Prostate gland (tissue), 2 donors: ENCODE measurements at regions not wholly inside any gene's neighbourhood (a gene's known extent, or its start where the extent isn't known, plus 50 kb on each side); places are given as distances from the start of the nearest gene placed in this dataset.

Source experiments
- DNase-seq: peaks from one replicate; pipeline ENCODE4 v3.0.0-alpha.2; 2019; ENCODE audit warnings: low spot score
- H3K27ac ChIP-seq, 2 donors: fragments of 200-600 bp; sonication (generic); 2 replicates each; pipeline ENCODE4 v1.5.1; 2017 to 2019
- H3K27me3 ChIP-seq: fragments of 200-600 bp; sonication (generic); replicated peaks from 2 replicates; pipeline ENCODE4 v1.5.1; 2019; ENCODE audit not compliant: insufficient read depth
- H3K36me3 ChIP-seq, 2 donors: fragments of 200-600 bp; sonication (generic); 1 replicate in 1 of 2; 2 replicates in 1 of 2; pipeline versions ENCODE4 v1.5.1 to v1.8.1; 2017 to 2019
- H3K4me1 ChIP-seq: fragments of 200-600 bp; sonication (generic); replicated peaks from 2 replicates; pipeline ENCODE4 v1.5.1; 2019
- H3K4me3 ChIP-seq, 2 donors: fragments of 200-600 bp; sonication (generic); 2 replicates each; pipeline ENCODE4 v1.5.1; 2017 to 2019
- H3K9me3 ChIP-seq: fragments of 200-600 bp; sonication (generic); 2 replicates; pipeline ENCODE4 v1.5.1; 2017
- POLR2A ChIP-seq: fragments of 450-650 bp; IDR thresholded peaks from one replicate; pipeline ENCODE4 v1.6.1; 2016; ENCODE audit warnings: antibody characterized with exemption, mild to moderate bottlenecking
- POLR2AphosphoS5 ChIP-seq: sonication (generic); formaldehyde crosslinking; IDR thresholded peaks from one replicate; pipeline ENCODE4 v1.6.1; 2017; ENCODE audit warnings: antibody characterized with exemption
- WGBS: methylation state at CpG from one replicate; pipeline ENCODE4 v1.1.5; 2018; 5-methylcytosine and 5-hydroxymethylcytosine counted together
- intact Hi-C: fragments of 100-400 bp; cut with DNase I; formaldehyde crosslinking; loops from one replicate; pipeline ENCODE4 v1.14.2; 2022
- TF ChIP-seq, protein P1 (sequence below), 4 experiments: fragments of 200-600 bp in 2 of 4; fragments of 450-650 bp in 2 of 4; sonication (generic) in 2 of 4; IDR thresholded peaks; 1 replicate in 3 of 4; 2 replicates in 1 of 4; pipeline ENCODE4 v1.5.1; 2016 to 2019; ENCODE audit warnings: antibody characterized with exemption in 4 of 4, mild to moderate bottlenecking in 2 of 4, moderate library complexity in 2 of 4

DNA sequence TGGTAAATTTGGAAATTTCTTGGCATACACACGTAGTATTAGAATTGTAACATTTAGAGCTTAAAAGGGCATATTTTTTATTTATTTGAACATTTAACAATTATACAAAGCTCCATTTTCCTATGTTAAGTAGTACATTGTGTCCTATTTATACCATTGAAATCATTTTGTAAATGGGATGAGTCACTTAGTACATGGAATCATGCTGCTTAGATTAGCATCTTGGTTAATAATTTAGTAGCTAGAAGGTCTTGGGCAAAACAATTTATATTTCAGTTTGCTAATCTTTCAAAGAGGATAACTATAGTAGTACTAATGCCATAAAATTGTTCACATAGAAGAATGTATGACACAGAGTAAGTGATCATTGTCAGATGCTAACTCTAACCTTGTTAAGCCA is 450.1 kb upstream of the LUZP2 start:
- no peak overlapping the region for H3K27ac ChIP-seq
- H3K36me3 ChIP-seq: no peaks in the 10 kb centered on the region
- no peaks in the 10 kb centered on the region for H3K9me3 ChIP-seq
- no peak overlapping the region for H3K4me3 ChIP-seq
- intact Hi-C loops: no loop called here
- no peak for DNase-seq
- WGBS: 60% methylated on average over 1 of the region's 1 CpG
- no peaks in the 10 kb centered on the region for H3K4me1 ChIP-seq
- H3K27me3 ChIP-seq: no peaks in the 10 kb centered on the region
- TF ChIP-seq, protein P1, sequence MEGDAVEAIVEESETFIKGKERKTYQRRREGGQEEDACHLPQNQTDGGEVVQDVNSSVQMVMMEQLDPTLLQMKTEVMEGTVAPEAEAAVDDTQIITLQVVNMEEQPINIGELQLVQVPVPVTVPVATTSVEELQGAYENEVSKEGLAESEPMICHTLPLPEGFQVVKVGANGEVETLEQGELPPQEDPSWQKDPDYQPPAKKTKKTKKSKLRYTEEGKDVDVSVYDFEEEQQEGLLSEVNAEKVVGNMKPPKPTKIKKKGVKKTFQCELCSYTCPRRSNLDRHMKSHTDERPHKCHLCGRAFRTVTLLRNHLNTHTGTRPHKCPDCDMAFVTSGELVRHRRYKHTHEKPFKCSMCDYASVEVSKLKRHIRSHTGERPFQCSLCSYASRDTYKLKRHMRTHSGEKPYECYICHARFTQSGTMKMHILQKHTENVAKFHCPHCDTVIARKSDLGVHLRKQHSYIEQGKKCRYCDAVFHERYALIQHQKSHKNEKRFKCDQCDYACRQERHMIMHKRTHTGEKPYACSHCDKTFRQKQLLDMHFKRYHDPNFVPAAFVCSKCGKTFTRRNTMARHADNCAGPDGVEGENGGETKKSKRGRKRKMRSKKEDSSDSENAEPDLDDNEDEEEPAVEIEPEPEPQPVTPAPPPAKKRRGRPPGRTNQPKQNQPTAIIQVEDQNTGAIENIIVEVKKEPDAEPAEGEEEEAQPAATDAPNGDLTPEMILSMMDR (IDR thresholded peaks at IDR 0.05): no peak
- TF ChIP-seq POLR2AphosphoS5 (no peak), POLR2A (no peak)

GRCh38 chr11:24056051-24056450 is 440.8 kb upstream of the LUZP2 start:
- H3K36me3 ChIP-seq: no peaks in the 10 kb centered on the region
- H3K4me3 ChIP-seq: no peak overlapping the region
- no peak for TF ChIP-seq POLR2A
- TF ChIP-seq, protein P1 (IDR thresholded peaks at IDR 0.05): no peak
- TF ChIP-seq POLR2AphosphoS5: no peak
- DNase-seq: no peak
- H3K27ac ChIP-seq: no peak overlapping the region
- no peaks in the 10 kb centered on the region for H3K4me1 ChIP-seq
- intact Hi-C loops: no loop called here
- no peaks in the 10 kb centered on the region for H3K9me3 ChIP-seq
- H3K27me3 ChIP-seq: no peaks in the 10 kb centered on the region

DNA sequence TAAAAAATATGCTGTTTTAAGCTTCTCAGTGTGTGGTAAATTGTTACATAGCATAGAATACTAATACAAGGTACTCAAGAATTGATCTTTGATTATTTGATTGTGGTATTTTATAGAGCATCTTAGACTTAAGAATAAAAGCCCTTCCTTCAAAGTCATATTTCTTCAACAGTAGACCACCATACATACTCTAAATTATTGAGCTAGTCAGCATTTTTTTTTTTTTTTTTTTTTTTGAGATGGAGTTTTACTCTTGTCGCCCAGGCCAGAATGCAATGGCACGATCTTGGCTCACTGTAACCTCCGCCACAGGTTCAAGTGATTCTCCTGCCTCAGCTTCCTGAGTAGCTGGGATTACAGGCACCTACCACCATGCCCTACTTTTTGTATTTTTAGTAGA is 436.7 kb upstream of the LUZP2 start:
- no peak for DNase-seq
- no peak overlapping the region for H3K27ac ChIP-seq
- WGBS: 98% methylated on average over 3 of the region's 3 CpGs
- H3K36me3 ChIP-seq: no peaks in the 10 kb centered on the region
- intact Hi-C loops: no loop called here
- H3K9me3 ChIP-seq: no peaks in the 10 kb centered on the region
- H3K4me1 ChIP-seq: no peaks in the 10 kb centered on the region
- H3K27me3 ChIP-seq: no peaks in the 10 kb centered on the region
- no peak overlapping the region for H3K4me3 ChIP-seq
- TF ChIP-seq, protein P1 (IDR thresholded peaks at IDR 0.05): no peak
- TF ChIP-seq POLR2A (no peak), POLR2AphosphoS5 (no peak)

DNA sequence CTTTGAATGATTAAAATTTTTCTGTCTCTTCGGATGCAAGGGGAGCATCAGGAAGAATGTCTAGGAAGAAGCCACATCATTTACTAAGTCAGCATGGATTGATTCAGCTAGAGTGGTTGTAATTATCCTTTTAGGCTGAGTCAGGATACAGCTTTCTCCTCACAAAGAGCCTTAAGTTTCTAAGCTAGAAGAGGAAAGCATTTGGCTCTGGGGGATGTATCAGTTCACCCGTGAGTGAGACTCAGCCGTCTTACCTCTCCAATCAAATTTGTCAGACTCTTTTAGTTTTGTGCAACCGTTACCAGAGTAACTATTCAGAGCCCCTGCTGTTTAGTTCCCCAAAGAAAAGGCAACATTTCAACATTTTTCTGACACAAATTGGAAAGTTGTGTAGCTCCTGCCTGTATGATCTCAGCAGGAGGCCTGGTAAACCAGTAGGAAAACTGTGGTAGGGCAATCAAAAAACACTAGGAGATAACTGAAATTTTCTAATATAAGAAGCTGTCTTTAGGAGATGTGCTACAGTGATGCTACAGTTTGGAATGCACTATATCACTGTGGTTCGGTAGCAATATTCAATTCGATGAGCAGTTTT is 432.4 kb upstream of the LUZP2 start:
- Histone ChIP-seq H3K27ac (no peak overlapping the region), H3K4me1 (no peaks in the 10 kb centered on the region), H3K27me3 (no peaks in the 10 kb centered on the region), H3K4me3 (no peak overlapping the region), H3K9me3 (no peaks in the 10 kb centered on the region), H3K36me3 (no peaks in the 10 kb centered on the region)
- no peak for DNase-seq
- intact Hi-C loops: no loop called here
- 86% methylated on average over 6 of the region's 6 CpGs for WGBS
- TF ChIP-seq POLR2A (no peak), POLR2AphosphoS5 (no peak)
- TF ChIP-seq, protein P1 (IDR thresholded peaks at IDR 0.05): no peak

GRCh38 chr11:24068197-24068596 is 428.7 kb upstream of the LUZP2 start:
- Histone ChIP-seq H3K27me3 (no peaks in the 10 kb centered on the region), H3K9me3 (no peaks in the 10 kb centered on the region), H3K36me3 (no peaks in the 10 kb centered on the region), H3K4me3 (no peak overlapping the region), H3K27ac (no peak overlapping the region), H3K4me1 (no peaks in the 10 kb centered on the region)
- no peak for DNase-seq
- WGBS: 39% methylated on average over 2 of the region's 2 CpGs
- no peak for TF ChIP-seq POLR2AphosphoS5
- intact Hi-C loops: no loop called here
